22Rv1 (cell line): ENCODE measurements at regions not wholly inside any gene's neighbourhood (a gene's known extent, or its start where the extent isn't known, plus 50 kb on each side); places are given as distances from the start of the nearest gene placed in this dataset.
"Not testable (repeated sequence)": the region's sequence is repeated elsewhere in the genome, so short reads cannot be mapped to it uniquely, and the experiment has no call there.

Experiments
- H3K27ac ChIP-seq: fragments of 450-650 bp; 2 replicates; pipeline ENCODE4 v1.5.1; 2017
- TF ChIP-seq, protein P1 (sequence below): fragments of 450-650 bp; IDR thresholded peaks from 2 replicates; pipeline ENCODE4 v1.5.1; 2017; ENCODE audit warnings: mild to moderate bottlenecking

DNA sequence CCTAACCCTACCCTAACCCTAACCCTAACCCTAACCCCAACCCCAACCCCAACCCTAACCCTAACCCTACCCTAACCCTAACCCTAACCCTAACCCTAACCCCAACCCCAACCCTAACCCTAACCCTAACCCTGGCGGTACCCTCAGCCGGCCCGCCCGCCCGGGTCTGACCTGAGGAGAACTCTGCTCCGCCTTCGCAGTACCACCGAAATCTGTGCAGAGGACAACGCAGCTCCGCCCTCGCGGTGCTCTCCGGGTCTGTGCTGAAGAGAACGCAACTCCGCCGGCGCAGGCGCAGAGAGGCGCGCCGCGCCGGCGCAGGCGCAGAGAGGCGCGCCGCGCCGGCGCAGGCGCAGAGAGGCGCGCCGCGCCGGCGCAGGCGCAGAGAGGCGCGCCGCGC, 56.1 kb upstream of the IQSEC3 start:
- H3K27ac ChIP-seq = not testable (repeated sequence)

DNA sequence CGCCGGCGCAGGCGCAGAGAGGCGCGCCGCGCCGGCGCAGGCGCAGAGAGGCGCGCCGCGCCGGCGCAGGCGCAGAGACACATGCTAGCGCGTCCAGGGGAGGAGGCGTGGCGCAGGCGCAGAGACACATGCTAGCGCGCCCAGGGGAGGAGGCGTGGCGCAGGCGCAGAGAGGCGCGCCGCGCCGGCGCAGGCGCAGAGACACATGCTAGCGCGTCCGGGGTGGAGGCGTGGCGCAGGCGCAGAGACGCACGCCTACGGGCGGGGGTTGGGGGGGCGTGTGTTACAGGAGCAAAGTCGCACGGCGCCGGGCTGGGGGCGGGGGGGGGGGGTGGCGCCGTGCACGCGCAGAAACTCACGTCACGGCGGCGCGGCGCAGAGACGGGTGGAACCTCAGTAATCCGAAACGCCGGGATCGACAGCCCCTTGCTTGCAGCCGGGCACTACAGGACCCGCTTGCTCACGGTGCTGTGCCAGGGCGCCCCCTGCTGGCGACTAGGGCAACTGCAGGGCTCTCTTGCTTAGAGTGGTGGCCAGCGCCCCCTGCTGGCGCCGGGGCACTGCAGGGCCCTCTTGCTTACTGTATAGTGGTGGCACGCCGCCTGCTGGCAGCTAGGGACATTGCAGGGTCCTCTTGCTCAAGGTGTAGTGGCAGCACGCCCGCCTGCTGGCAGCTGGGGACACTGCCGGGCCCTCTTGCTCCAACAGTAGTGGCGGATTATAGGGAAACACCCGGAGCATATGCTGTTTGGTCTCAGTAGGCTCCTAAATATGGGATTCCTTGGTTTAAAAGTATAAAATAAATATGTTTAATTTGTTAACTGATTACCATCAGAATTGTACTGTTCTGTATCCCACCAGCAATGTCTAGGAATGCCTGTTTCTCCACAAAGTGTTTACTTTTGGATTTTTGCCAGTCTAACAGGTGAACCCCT, 55.4 kb upstream of the IQSEC3 start:
- TF ChIP-seq, protein P1, sequence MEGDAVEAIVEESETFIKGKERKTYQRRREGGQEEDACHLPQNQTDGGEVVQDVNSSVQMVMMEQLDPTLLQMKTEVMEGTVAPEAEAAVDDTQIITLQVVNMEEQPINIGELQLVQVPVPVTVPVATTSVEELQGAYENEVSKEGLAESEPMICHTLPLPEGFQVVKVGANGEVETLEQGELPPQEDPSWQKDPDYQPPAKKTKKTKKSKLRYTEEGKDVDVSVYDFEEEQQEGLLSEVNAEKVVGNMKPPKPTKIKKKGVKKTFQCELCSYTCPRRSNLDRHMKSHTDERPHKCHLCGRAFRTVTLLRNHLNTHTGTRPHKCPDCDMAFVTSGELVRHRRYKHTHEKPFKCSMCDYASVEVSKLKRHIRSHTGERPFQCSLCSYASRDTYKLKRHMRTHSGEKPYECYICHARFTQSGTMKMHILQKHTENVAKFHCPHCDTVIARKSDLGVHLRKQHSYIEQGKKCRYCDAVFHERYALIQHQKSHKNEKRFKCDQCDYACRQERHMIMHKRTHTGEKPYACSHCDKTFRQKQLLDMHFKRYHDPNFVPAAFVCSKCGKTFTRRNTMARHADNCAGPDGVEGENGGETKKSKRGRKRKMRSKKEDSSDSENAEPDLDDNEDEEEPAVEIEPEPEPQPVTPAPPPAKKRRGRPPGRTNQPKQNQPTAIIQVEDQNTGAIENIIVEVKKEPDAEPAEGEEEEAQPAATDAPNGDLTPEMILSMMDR = peak; percentile 60
- not testable (repeated sequence) for H3K27ac ChIP-seq

DNA sequence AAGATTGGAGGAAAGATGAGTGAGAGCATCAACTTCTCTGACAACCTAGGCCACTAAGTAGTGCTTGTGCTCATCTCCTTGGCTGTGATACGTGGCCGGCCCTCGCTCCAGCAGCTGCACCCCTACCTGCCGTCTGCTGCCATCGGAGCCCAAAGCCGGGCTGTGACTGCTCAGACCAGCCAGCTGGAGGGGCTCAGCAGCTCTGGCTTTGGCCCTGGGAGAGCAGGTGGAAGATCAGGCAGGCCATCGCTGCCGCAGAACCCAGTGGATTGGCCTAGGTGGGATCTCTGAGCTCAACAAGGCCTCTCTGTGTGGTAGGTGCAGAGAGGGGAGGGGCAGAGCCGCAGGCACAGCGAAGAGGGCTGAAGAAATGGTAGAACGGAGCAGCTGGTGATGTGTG, 54.3 kb upstream of the IQSEC3 start:
- not testable (repeated sequence) for H3K27ac ChIP-seq

DNA sequence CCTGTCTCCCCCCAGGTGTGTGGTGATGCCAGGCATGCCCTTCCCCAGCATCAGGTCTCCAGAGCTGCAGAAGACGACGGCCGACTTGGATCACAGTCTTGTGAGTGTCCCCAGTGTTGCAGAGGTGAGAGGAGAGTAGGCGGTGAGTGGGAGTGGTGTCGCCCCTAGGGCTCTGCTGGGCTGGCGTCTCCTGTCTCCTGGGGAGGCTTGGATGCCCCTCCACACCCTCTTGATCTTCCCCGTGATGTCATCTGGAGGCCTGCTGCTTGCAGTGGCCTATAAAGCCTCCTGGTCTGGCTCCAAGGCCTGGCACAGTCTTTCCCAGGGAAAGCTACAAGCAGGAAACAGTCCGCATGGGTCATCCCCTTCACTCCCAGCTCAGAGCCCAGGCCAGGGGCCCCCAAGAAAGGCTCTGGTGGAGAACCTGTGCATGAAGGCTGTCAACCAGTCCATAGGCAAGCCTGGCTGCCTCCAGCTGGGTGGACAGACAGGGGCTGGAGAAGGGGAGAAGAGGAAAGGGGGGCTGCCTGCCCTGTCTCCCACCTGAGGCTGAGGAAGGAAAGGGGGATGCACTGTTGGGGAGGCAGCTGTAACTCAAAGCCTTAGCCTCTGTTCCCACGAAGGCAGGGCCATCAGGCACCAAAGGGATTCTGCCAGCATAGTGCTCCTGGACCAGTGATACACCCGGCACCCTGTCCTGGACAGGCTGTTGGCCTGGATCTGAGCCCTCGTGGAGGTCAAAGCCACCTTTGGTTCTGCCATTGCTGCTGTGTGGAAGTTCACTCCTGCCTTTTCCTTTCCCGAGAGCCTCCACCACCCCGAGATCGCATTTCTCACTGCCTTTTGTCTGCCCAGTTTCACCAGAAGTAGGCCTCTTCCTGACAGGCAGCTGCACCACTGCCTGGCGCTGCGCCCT, 53.6 kb upstream of the IQSEC3 start:
- not testable (repeated sequence) for H3K27ac ChIP-seq

DNA sequence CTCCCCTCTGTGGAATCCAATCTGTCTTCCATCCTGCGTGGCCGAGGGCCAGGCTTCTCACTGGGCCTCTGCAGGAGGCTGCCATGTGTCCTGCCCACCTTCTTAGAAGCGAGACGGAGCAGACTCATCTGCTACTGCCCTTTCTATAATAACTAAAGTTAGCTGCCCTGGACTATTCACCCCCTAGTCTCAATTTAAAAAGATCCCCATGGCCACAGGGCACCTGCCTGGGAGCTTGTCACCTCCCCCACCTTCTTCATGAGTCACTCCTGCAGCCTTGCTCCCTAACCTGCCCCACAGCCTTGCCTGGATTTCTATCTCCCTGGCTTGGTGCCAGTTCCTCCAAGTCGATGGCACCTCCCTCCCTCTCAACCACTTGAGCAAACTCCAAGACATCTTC, 52.7 kb upstream of the IQSEC3 start:
- H3K27ac ChIP-seq = not testable (repeated sequence)

DNA sequence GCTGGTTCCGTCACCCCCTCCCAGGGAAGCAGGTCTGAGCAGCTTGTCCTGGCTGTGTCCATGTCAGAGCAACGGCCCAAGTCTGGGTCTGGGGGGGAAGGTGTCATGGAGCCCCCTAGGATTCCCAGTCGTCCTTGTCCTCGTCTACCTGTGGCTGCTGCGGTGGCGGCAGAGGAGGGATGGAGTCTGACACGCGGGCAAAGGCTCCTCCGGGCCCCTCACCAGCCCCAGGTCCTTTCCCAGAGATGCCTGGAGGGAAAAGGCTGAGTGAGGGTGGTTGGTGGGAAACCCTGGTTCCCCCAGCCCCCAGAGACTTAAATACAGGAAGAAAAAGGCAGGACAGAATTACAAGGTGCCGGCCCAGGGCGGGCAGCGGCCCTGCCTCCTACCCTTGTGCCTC, 51.9 kb upstream of the IQSEC3 start:
- H3K27ac ChIP-seq = not testable (repeated sequence)

DNA sequence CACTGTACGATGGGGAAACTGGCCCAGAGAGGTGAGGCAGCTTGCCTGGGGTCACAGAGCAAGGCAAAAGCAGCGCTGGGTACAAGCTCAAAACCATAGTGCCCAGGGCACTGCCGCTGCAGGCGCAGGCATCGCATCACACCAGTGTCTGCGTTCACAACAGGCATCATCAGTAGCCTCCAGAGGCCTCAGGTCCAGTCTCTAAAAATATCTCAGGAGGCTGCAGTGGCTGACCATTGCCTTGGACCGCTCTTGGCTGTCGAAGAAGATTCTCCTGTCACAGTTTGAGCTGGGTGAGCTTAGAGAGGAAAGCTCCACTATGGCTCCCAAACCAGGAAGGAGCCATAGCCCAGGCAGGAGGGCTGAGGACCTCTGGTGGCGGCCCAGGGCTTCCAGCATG, 51.2 kb upstream of the IQSEC3 start:
- H3K27ac ChIP-seq = not testable (repeated sequence)

DNA sequence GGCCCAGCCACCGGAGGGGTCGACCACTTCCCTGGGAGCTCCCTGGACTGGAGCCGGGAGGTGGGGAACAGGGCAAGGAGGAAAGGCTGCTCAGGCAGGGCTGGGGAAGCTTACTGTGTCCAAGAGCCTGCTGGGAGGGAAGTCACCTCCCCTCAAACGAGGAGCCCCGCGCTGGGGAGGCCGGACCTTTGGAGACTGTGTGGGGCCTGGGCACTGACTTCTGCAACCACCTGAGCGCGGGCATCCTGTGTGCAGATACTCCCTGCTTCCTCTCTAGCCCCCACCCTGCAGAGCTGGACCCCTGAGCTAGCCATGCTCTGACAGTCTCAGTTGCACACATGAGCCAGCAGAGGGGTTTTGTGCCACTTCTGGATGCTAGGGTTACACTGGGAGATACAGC, 50.5 kb upstream of the IQSEC3 start:
- not testable (repeated sequence) for H3K27ac ChIP-seq

DNA sequence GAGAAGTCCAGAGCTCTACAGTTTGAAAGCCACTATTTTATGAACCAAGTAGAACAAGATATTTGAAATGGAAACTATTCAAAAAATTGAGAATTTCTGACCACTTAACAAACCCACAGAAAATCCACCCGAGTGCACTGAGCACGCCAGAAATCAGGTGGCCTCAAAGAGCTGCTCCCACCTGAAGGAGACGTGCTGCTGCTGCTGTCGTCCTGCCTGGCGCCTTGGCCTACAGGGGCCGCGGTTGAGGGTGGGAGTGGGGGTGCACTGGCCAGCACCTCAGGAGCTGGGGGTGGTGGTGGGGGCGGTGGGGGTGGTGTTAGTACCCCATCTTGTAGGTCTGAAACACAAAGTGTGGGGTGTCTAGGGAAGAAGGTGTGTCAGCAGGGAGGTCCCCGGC, 50.0 kb upstream of the IQSEC3 start:
- not testable (repeated sequence) for H3K27ac ChIP-seq
